Right lobe of liver (tissue), 6 donors: ENCODE measurements at regions not wholly inside any gene's neighbourhood (a gene's known extent, or its start where the extent isn't known, plus 50 kb on each side); places are given as distances from the start of the nearest gene placed in this dataset.

Experiments
- ATAC-seq, 4 donors: fragments of 200-7000 bp; cut with Tn5 transposase; one replicate each; pipeline ENCODE4 v1.9.1; 2020; ENCODE audit warnings: mild to moderate bottlenecking in 4 of 4, moderate library complexity in 4 of 4
- DNase-seq, 3 donors: peaks; one replicate each; pipeline ENCODE4 v3.0.0-alpha.2; 2020
- H3K27ac ChIP-seq, 3 donors: fragments of 200-600 bp; one replicate each; pipeline ENCODE4 v1.8.0; 2022
- H3K27me3 ChIP-seq, 2 donors: fragments of 200-600 bp; one replicate each; pipeline ENCODE4 v1.8.0; 2022
- H3K36me3 ChIP-seq, 4 donors: fragments of 200-600 bp; sonication (generic) in 1 of 4; one replicate each; pipeline versions ENCODE4 v1.5.1 to v1.8.0; 2017 to 2022; ENCODE audit warnings: control low read depth in 1 of 4
- H3K4me1 ChIP-seq, 4 donors: fragments of 200-600 bp; sonication (generic) in 1 of 4; one replicate each; pipeline versions ENCODE4 v1.5.1 to v1.8.0; 2017 to 2022; ENCODE audit warnings: control low read depth in 1 of 4
- H3K4me3 ChIP-seq, 3 donors: fragments of 200-600 bp; one replicate each; pipeline ENCODE4 v1.8.0; 2022
- H3K9me3 ChIP-seq, 4 donors: fragments of 200-600 bp; sonication (generic) in 1 of 4; one replicate each; pipeline versions ENCODE4 v1.5.1 to v1.8.0; 2017 to 2022; ENCODE audit warnings: control low read depth in 1 of 4
- CTCF ChIP-seq, 4 donors: fragments of 200-600 bp in 3 of 4; fragments of 450-650 bp in 1 of 4; IDR thresholded peaks; one replicate each; pipeline versions ENCODE4 v1.5.1 to v1.8.0; 2016 to 2022; ENCODE audit warnings: antibody characterized with exemption in 4 of 4, mild to moderate bottlenecking in 2 of 4
- POLR2A ChIP-seq: fragments of 450-650 bp; IDR thresholded peaks from one replicate; pipeline ENCODE4 v1.6.1; 2017; ENCODE audit warnings: antibody characterized with exemption, mild to moderate bottlenecking
- WGBS: methylation state at CpG from one replicate; pipeline ENCODE4 v1.1.6; 2018; ENCODE audit warnings: low coverage, low lambda C conversion rate; ENCODE audit not compliant: insufficient coverage; ENCODE audit errors: missing lambda C conversion rate; 5-methylcytosine and 5-hydroxymethylcytosine counted together
- intact Hi-C, 2 donors: fragments of 100-400 bp; cut with DNase I; formaldehyde crosslinking; loops; one replicate each; pipeline versions ENCODE4 v1.11.2 to v1.14.1; 2022
- donor health status: DM: no; HTN: yes; CAD: no.
- donor health status: DM: no; HTN: no; CAD: no.
- donor health status: DM: no; HTN: no; CAD: no.
- donor health status: DM: no; HTN: yes; CAD: no.
- donor health status: DM: no; HTN: yes; CAD: no.

GRCh38 chr11:122248131-122248530 is 132.1 kb upstream of the BLID start:
- Histone ChIP-seq H3K36me3 (no peaks in the 10 kb centered on the region), H3K27me3 (no peaks in the 10 kb centered on the region), H3K4me1 (no peaks in the 10 kb centered on the region), H3K27ac (no peak overlapping the region), H3K4me3 (no peak overlapping the region), H3K9me3 (no peaks in the 10 kb centered on the region)
- no peak for TF ChIP-seq POLR2A
- TF ChIP-seq CTCF (IDR thresholded peaks at IDR 0.05): no peak
- ATAC-seq (no peak), DNase-seq (no peak)
- WGBS: 63% methylated on average over 4 of the region's 4 CpGs
- intact Hi-C loops: no loop called here

GRCh38 chr11:122246874-122247273 is 130.9 kb upstream of the BLID start:
- no peak overlapping the region for H3K27ac ChIP-seq
- ATAC-seq (no peak), DNase-seq (no peak)
- H3K9me3 ChIP-seq: no peaks in the 10 kb centered on the region
- intact Hi-C loops: no loop called here
- H3K36me3 ChIP-seq: no peaks in the 10 kb centered on the region
- no peaks in the 10 kb centered on the region for H3K27me3 ChIP-seq
- 72% methylated on average over 2 of the region's 2 CpGs for WGBS
- TF ChIP-seq CTCF (IDR thresholded peaks at IDR 0.05) (no peak), POLR2A (no peak)
- no peaks in the 10 kb centered on the region for H3K4me1 ChIP-seq
- H3K4me3 ChIP-seq: no peak overlapping the region

- TF ChIP-seq POLR2A (no peak), CTCF (IDR thresholded peaks at IDR 0.05) (no peak)
- no peak overlapping the region for H3K4me3 ChIP-seq
- ATAC-seq: peak in 3 of 4 donors; percentile 13 to 52 (median 36)
- intact Hi-C loops: no loop called here
- no peak for DNase-seq
- no peaks in the 10 kb centered on the region for H3K36me3 ChIP-seq
- no peak overlapping the region for H3K27ac ChIP-seq
- no peaks in the 10 kb centered on the region for H3K27me3 ChIP-seq
- H3K9me3 ChIP-seq: no peaks in the 10 kb centered on the region
- H3K4me1 ChIP-seq: no peaks in the 10 kb centered on the region
- WGBS: 52% methylated on average over 3 of the region's 3 CpGs
Observed at GRCh38 chr11:122242731-122243130, 126.7 kb upstream of the BLID start.

GRCh38 chr11:122241566-122241965 is 125.6 kb upstream of the BLID start:
- Histone ChIP-seq H3K9me3 (no peaks in the 10 kb centered on the region), H3K27ac (no peak overlapping the region), H3K27me3 (no peaks in the 10 kb centered on the region), H3K4me3 (no peak overlapping the region), H3K4me1 (no peaks in the 10 kb centered on the region), H3K36me3 (no peaks in the 10 kb centered on the region)
- no peak for TF ChIP-seq CTCF (IDR thresholded peaks at IDR 0.05)
- no peak for TF ChIP-seq POLR2A
- no peak for ATAC-seq
- 74% methylated on average over 3 of the region's 3 CpGs for WGBS
- DNase-seq: no peak
- intact Hi-C loops: no loop called here

GRCh38 chr11:122240638-122241037 is 124.6 kb upstream of the BLID start:
- TF ChIP-seq POLR2A (no peak), CTCF (IDR thresholded peaks at IDR 0.05) (no peak)
- Histone ChIP-seq H3K27me3 (no peaks in the 10 kb centered on the region), H3K36me3 (no peaks in the 10 kb centered on the region), H3K9me3 (no peaks in the 10 kb centered on the region), H3K27ac (no peak overlapping the region), H3K4me1 (no peaks in the 10 kb centered on the region), H3K4me3 (no peak overlapping the region)
- intact Hi-C loops: no loop called here
- 82% methylated on average over 3 of the region's 3 CpGs for WGBS
- ATAC-seq (peak in 1 of 4 donors; percentile 40), DNase-seq (no peak)
